ENCODE measurements at regions not wholly inside any gene's neighbourhood (a gene's known extent, or its start where the extent isn't known, plus 50 kb on each side); places are given as distances from the start of the nearest gene placed in this dataset.
"Not testable (repeated sequence)": the region's sequence is repeated elsewhere in the genome, so short reads cannot be mapped to it uniquely, and the experiment has no call there.

DNA sequence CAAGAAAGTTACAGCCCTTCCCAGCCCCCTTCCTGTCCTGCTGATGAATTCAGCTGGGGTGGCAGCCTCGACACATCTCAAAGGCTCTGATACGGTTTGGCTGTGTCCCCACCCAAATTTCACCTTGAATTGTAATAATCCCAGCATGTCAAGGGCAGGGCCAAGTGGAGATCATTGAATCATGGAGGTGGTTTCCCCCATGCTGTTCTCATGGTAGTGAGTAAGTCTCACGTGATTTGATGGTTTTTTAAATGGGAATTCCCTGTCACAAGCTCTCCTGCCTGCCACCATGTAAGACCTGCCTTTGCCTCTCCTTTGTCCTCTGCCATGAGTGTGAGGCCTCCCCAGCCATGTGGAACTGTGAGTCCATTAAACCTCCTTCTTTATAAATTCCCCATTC, 163.2 kb upstream of the FOXF1 start:
- DNase-seq (ENCODE audit: low spot score), result no peak

DNA sequence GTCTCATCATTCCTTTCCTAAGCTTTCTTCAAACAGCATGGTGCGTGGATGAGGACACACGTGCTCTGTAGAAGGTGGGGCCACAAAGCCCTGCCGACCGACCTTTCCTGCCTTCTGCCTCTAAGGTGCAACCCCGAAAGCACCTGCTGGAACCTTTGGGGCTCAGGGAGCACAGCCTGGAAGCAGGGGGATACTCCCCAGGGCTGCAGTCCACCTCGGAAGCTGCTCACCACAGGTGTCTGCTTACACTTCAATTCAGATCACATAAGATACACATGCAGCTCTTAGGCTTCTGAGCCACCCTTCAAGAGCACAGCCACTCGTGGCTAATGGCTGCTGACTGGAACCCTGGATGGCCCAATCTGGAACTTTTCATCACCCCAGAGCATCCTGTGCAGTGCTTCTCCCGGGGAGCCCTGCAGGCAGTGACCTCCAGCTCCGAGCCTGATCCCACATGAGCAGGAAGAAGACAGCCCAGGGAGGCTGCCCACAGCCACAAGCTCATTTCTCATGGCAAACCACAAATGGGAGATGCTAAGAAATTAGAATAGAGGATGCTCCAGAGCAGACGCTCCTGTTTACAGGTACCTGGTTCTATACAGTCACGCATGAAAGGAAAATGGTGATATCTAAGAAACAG, 162.3 kb upstream of the FOXF1 start:
- DNase-seq (ENCODE audit: low spot score), result no peak

DNA sequence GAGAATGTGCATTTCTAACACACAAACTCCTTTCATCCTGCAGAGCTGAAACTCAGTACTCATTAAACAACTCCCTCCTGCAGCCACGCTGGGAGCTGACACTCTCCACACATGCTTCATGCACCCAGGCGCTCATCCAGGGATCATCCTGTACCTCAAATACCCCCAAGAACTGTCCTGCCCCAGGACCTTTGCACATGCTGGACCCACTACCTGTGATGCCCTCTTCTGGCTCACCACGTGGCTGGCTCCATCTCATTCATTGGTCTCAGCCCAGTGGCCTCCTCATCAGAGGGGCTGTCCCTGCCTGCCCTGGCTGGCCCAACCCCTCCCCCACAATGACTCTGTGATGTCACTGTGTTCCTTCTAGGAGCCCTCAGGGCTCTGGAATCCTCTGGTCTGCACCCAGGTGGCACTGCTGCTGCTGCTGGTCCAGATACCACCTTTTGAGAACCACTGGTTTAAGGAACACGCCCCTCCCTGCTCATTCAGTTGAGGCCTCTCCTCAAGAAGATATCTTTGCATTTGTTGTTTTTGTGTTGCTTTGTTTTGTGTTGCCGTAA, 160.9 kb upstream of the FOXF1 start:
- DNase-seq (ENCODE audit: low spot score), result no peak

- DNase-seq (ENCODE audit: low spot score), result no peak
Observed at GRCh38 chr16:86350289-86350688, 160.0 kb upstream of the FOXF1 start.

GRCh38 chr16:86351041-86351784, 159.1 kb upstream of the FOXF1 start:
- DNase-seq (ENCODE audit: low spot score), result no peak

GRCh38 chr16:86351785-86352139, 158.6 kb upstream of the FOXF1 start:
- not testable (repeated sequence) for DNase-seq (ENCODE audit: low spot score)

- no peak for DNase-seq (ENCODE audit: low spot score)
Observed at GRCh38 chr16:86353148-86353547, 157.2 kb upstream of the FOXF1 start.

DNA sequence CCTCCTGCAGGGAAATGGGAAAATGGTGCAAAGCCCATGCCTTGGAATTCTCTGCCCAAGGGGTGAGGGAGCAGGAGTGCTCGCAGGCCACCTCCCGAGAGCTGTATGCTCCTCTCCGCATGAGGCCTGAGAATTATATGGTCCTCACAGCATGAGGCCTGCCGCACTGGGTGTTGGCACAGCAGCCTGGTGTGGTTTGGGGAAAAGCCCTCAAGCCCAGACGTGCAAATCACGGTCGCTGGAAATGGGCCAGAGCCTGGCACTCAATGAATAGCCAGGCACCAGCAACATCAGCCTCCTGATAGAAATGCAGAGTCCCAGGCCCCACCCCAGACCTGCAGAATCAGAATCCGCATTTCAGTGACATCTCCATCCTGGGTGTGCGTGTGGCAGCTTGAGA, 156.4 kb upstream of the FOXF1 start:
- no peak for DNase-seq (ENCODE audit: low spot score)

DNA sequence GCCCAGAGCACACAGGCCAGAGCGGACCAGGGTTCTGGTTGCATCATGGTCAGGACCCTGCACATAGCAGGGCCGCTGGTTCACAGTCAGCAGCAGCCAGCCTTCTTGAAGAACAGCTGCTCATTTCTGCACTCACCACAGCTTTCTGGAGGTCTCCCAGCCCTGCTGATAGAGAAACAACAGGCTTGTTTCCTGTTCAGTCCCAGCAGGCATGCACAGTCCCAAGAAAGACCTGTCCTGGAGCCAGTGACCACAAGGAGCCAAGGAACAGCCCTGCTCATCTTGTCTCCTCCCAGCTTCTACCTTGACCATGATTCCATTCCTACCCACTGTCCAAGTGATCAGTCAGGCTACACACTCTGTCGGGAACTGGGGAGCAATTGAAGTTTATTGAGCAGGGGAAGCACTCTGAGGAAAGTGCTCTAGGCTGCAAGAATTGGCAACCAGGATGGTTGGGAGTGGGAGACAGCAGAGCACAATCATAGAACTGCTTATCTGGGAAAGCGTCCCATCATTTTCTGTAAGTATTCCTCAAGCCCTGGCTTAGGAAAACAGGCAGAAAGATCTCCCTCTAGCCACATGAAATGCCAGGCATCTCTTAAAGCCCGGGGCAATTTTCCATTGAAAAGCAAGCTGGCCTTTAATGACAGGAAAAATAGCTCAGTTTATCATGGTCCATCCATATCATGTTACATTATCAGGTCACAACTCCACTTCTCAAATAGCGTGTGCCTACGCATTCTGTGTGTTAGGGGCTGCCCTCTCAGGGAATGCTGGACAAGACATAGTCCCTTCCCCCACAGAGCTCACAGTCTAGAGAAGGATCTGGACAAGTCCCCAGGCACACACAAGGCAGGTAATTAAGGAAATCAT, 155.4 kb upstream of the FOXF1 start:
- no peak for DNase-seq (ENCODE audit: low spot score)

GRCh38 chr16:86355531-86355930, 154.8 kb upstream of the FOXF1 start:
- DNase-seq (ENCODE audit: low spot score), result no peak

DNA sequence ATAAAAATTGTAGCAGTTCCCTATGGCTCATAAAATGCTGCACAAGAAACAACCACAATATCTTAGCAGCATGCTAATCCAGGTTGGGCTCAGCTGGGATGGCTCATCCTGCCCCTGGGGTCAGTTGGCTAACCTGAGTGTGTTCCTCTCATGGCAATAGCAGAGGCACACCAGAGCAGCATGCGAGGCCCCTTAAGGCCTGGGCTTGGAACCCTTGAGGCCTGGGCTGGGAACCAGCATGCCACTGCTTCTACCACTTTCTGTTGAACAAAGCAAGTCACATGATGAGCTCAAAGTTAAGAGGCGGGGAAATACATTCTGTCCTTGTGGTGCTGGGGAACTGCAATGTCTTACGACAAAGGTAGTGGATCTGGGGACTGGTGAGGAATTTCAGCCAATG, 154.4 kb upstream of the FOXF1 start:
- no peak for DNase-seq (ENCODE audit: low spot score)

GRCh38 chr16:86356804-86357203, 153.5 kb upstream of the FOXF1 start:
- DNase-seq (ENCODE audit: low spot score), result no peak

DNA sequence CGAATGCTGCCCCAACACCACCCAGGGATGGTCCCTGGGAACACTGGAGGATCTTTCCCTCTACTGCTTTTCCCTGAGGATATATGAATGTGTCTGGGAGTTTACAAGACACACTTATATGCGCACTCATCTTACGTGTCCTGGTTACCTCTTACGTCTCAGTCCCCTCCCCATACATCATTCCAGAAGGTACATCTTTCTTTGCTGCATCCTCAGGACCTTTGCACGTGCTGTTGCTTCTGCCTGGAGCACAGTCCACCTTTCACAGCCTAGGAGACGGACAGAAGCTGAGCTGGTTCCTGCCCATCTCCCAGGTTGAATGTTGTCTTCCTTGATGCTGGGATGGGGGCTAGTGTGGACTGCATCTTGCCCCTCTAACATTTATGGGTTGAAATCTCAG, 153.0 kb upstream of the FOXF1 start:
- no peak for DNase-seq (ENCODE audit: low spot score)

DNA sequence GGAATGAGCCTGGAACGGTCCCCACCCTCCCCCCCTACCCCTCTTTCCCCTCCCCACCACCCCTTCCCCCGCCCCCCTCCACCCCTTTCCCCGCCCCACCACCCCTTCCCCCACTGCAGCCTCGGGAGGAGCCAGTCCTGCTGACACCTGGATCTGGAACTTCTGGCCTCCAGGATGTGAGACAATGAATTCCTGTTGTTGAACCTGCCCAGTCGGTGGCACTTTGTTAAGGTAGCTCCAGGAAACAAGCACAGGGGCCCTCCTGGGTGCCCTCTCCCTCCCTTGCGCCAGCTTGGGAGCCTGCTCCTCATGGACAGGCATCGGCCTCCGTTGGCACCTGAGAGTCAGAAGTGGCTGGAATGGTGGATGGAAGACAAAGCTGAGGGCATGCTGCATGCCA, 152.4 kb upstream of the FOXF1 start:
- DNase-seq (ENCODE audit: low spot score), result no peak

DNA sequence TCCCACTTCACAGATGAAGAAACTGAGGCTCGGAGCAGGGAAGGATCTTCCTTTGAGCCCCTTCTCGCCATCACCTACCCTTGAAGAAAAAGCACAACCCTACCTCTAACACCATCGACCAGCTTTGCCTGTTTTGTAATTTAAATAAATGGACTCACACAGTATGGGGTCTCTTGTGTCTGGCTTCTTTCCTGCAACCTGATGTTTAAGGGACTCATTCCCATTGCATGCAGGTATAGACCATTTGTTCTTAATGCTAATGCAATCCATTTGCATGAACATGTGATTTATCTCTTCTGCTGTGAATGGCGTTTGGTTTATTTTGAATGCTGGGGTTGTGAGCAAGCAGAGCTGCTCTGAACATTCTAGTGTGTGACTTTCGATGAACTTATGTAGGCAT, 150.8 kb upstream of the FOXF1 start:
- DNase-seq (ENCODE audit: low spot score), result no peak

GRCh38 chr16:86362155-86362849, 148.0 kb upstream of the FOXF1 start:
- no peak for DNase-seq (ENCODE audit: low spot score)

DNA sequence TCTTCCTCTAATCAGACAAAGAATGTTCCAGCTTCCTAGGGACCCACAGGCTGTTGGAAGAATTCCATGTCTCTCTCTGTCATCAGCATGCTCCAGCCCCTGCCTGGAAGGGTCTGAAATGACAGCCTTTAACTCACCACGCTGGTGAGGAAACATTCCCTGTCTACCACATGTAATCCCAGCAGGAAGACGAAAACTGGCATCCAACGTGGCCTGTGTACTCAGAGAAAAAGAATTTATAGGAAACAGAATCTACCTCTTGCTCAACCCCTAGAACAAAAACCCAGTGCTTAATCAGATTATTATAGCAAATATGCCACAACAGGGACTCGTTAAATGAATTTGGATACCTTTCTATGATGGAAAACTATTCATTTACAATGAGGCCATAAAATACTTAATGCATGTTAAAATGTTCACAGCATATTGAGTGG, 147.3 kb upstream of the FOXF1 start:
- no peak for DNase-seq (ENCODE audit: low spot score)

- DNase-seq (ENCODE audit: low spot score), result no peak
Observed at GRCh38 chr16:86363836-86364618, 146.3 kb upstream of the FOXF1 start.

DNA sequence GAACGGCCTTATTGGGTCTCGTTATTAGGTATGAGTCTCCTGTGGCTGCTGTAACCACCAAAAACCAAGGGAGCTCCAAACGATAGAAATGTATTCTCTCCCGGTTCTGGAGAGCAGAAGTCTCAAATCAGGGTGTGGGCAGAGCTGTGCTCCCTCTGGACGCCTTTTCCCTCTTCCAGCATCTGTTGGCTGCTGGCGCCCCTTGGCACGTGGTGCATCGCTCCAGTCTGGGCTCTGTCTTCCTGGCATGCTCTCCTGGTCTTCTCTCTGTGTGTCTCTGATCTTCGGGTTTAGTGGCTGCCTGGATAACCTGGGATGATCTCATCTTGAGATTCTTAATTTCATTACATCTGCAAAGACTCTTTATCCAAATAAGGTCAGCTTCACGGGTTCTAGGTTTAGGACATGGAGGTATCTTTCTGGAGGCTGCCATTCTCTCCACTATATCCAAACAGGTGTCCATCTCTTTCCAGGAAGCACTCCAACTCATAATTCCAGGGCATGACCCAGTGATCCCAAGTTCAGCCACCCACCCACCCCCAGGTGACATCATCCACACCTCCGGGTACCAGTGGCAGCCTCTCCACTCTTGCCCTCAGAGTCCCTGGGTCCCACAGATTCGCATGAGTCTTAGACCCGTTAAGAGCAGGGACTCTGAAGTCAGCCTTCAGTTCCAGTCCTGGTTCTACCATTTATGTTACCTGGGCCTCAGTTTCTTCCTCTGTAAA, 145.5 kb upstream of the FOXF1 start:
- DNase-seq (ENCODE audit: low spot score), result no peak

DNA sequence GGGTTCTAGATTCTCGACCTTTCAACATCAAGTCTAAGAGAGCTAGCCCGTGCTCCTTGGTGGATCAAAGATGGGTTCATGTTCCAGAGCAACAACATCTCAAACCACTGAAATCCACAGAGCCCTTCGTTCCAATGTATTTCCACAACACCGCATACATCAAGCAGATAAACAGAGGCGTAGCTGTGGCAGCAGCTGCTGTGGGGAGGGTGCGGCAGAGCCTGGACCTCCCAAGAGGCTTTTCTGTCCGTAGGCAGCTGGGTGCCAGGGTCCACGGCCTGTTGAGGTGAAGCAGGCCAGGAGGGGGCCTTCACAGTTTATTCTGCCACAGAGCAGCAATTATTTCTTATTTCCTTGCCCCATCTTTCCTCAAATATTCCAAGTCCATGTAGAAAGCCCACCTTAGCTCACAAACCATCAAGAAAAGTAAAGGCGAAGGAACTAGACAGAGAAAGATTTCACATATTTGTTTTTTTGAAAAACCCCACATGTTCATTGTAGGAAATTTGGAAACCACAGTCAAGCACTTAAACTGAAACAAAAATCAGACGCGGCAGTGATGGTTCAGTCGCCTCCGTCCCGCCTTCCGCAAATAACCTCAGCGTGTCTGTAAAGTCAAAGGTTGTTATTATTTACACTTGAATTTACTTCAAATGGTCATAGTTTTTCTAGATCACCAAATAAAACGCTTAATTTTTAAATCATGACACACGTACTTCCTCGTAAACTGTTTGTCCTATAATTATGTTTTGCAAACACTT, 144.6 kb upstream of the FOXF1 start:
- DNase-seq (ENCODE audit: low spot score), result no peak

Data from germinal center (tissue), 1 donor.